Dermis microvascular lymphatic vessel endothelial cell (primary cell): ENCODE measurements at regions not wholly inside any gene's neighbourhood (a gene's known extent, or its start where the extent isn't known, plus 50 kb on each side); places are given as distances from the start of the nearest gene placed in this dataset.
"Not testable (repeated sequence)": the region's sequence is repeated elsewhere in the genome, so short reads cannot be mapped to it uniquely, and the experiment has no call there.

Source experiments
- DNase-seq, 2 donors: peaks; one replicate each; pipeline versions ENCODE4 v3.0.0 to v3.0.0-alpha.2; 2010; ENCODE audit warnings: low read depth in 2 of 2

DNA sequence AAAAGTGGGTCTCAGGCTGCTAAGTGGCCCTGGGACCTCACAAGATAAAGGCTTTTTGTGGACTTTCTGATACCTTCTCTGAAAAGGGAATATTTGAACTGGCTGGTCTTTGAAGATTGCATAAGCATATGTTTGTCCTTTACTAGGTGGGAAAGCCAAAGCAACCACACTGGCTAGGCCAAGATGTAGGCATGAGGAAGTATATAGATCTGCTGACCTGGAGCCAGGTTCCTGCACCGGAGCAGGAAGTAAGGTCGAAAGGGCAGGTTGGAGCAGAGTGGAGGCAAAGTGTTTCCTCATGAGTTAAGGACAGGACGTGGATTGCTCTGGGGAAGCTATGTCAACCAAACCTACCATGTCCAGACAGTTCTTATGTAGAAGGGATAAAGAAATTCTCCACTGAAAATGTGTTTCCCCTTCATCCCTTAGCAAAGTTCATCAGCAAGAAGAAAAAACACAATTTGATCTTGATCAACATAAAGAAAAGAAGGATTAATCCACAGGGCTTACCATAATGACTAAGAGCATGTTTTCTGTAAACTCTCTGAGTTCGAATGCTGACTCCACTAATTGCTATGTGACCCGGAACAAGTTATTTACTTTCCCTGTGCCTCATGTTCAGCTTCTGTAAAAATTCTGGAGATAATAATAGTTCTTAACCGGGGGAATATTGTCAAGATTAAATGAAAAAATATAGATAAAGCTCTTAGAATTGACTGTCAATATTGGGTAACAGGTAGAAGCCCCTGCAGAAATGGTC lies 156.1 kb upstream of the SRD5A2 start:
- no peak for DNase-seq

- no peak for DNase-seq
These were observed 155.0 kb upstream of the SRD5A2 start for GRCh38 chr2:31735716-31736115.

DNA sequence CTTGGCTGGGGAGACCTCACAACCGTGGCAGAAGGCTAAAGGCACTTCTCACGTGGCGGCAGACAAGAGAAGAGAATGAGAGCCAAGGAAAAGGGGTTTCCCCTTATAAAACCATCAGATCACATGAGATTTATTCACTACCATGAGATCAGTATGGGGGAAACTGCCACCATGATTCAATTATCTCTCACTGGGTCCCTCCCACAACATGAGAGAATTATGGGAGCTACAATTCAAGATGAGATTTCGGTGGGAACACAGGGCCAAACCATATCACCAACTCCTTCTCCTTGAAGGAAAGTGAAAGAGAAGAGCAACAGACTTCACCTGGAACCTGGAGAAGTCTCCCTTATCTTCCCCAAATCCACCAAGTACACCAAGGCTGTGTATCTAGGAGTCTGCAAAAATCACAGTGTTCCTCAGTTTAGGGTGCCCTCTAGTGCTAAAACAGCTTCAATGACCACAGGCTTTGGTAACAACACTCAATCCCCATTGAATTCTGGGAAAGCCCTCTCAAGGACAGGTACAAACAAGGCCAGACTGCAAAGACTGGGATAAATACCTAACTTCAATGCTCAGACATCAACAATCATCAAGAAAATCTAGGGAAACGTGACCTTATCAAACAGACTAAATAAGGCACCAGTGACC lies 148.8 kb upstream of the SRD5A2 start:
- peak in 1 of 2 donors; percentile 20 for DNase-seq

DNA sequence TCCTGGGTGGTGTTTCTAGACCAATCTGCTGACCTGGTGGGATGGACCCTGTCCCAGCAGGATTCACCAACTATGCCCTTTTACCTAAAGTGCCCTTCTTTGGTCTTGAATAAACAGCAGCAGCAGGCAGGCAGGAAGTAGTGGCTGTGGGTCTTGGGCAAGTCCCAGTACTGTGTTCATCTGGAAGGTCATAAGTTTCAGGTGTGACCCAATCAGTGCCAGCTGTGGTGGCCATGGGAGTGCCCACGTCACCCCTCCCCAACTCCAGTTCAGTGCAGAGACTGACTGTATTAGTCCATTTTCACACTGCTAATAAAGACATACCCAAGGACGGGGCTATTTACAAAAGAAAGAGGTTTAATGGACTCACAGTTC lies 148.3 kb upstream of the SRD5A2 start:
- DNase-seq, result no peak

GRCh38 chr2:31728406-31729064 lies 147.8 kb upstream of the SRD5A2 start:
- no peak for DNase-seq

- DNase-seq, result no peak
These were observed 145.7 kb upstream of the SRD5A2 start for GRCh38 chr2:31726457-31726856.

- DNase-seq, result no peak
These were observed 144.7 kb upstream of the SRD5A2 start for GRCh38 chr2:31725444-31725843.

- no peak for DNase-seq
These were observed 131.0 kb upstream of the SRD5A2 start for GRCh38 chr2:31711737-31712136.

DNA sequence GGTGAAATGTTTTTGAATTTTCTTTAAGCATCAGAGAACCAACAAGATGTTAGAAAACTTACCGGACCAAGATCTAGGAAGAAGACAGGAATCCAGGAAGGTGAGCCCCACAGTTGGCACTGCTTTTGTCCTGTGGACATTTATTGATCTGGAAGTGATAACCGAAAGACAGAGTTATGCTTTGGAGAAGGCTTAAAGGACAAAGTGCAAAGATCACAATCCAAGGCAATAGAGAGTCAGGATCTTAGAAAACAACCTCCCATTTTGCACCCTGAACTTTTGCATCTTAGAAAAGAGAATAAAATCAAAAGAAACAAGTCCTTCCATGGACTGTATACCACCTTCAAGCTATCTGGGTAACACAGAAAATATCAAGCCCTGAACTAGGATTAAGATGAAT lies 129.4 kb upstream of the SRD5A2 start:
- DNase-seq, result no peak

DNA sequence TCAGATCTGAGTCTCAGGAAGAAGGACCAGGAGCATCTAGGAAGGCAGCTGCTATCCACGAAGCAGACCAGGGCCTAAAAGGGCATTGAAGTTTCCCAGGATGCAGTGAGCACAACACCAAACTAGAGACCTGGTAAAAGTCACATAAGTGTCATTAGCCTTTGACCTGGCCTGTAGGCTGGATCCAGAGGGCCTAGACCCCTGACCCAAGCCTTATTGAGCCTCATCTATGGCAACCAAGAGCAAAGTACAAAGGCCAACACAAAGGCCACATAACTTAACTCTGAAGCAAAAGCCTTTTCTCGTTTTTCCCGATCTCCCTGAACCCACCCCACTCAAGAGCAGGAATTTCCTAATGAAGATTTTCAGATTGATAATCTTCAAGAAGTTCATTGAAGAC lies 127.3 kb upstream of the SRD5A2 start:
- DNase-seq, result no peak

DNA sequence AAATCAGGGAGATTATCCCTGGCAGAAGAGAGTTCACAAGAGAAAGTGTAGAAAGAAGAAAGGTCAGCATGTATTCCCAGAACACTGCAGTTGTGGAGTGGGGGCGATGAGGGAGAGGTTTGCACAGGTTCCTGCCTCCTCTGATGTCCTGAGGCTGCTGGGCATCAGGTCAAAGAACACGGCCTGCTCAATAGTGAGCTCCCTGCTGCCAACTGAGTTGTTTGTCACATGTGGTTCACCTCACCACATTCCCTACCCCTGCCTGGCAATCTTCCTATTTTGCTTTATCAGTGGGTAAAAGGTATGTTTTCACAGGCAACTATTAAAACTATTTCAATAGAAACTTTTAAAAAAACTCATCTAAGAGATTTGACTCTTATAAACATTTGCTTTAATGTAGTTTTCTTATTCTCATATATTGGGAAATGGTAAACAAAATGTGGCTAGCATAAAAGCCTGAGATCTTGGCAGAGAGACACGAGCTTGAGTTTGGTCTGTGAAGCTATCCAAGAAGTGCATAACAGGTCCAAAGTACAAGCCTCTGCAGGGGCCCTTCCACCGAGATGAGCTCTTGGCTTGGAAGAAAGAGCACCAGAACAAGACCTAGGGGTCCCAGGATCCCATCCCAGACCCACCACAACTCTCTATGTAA lies 123.9 kb upstream of the SRD5A2 start:
- DNase-seq, result no peak

- no peak for DNase-seq
These were observed 122.5 kb upstream of the SRD5A2 start for GRCh38 chr2:31703253-31703652.

GRCh38 chr2:31698722-31699121 lies 118.0 kb upstream of the SRD5A2 start:
- no peak for DNase-seq

DNA sequence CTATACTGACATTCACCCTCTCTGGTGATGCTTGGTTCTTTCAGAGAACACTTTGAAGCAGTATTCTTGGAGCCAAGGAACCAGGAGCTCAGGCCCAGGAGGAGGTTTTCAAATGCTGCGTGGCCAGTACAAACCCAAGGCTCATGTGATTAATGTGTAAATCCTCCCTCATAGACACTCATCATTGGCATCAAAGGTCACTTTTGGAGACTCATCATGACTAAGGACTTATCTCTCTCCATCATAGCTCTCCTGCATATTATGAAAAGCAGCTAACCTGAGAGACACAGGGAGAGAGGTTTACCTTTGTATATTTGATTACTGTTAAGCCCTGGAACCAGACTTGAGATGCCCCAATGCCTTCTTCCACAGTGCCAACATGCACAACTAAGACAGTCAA lies 115.3 kb upstream of the SRD5A2 start:
- no peak for DNase-seq

DNA sequence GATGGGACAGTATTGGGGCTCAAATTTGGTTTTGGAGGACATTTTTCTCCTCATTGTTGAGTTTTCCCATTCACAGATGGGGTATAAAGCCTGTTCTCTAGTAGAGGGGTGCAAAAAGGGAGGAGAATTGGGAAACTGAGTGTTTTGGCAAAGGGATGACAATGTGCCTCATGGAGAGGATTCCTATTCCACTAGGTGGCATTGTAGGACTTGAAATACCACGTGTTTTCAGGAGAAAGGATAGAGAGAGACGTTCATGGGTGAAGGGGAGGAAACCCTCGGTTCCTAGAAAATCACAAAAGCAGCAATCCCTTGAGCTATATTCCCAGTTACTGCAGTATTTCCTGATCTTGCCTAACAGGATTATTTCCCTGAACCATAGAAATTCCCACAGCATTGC lies 113.7 kb upstream of the SRD5A2 start:
- DNase-seq, result peak in 1 of 2 donors; percentile 12

DNA sequence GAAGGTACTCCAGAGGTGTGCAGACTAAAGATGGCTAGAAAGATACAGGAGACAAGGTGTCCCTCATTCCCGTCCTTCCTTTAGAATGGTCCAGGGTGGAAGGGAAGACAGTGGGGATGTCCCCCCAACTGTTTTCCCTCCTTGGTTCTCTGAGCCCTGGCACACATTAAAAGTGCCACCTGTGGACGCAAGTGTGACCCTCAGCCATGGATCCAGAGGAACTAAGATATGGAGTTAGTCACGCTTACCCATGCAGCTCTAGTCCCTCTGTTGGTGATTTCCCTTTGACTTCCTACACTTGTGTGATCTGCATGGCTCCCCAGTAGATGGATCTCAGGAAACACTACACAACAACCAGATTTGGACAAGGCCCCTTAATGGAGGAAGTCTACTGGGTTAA lies 113.1 kb upstream of the SRD5A2 start:
- DNase-seq, result peak in 1 of 2 donors; percentile 28

- DNase-seq, result peak in 1 of 2 donors; percentile 28
These were observed 107.5 kb upstream of the SRD5A2 start for GRCh38 chr2:31688282-31688681.

- DNase-seq, result not testable (repeated sequence)
These were observed 102.8 kb upstream of the SRD5A2 start for GRCh38 chr2:31683506-31683905.

GRCh38 chr2:31675485-31675901 lies 94.8 kb upstream of the SRD5A2 start:
- DNase-seq, result peak in 1 of 2 donors; percentile 2

DNA sequence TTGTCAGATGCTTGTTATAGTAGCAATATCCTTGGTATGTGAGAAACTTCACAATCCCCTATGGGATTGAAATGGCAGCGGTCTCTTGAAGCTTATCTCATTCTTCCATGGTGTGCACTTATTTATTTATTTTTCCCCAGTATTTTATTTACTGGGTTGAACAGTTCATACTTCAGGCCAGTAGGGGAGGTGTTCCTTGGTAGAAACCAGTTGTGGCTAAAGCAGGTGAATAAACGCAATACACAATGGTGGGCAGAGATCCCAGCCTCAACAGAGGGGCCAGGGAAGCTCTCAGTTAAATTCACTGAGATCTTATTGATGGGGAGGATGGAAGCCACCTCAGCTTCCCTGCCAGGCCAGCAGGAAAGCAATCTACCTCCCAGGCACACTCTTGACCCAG lies 93.7 kb upstream of the SRD5A2 start:
- DNase-seq, result no peak

DNA sequence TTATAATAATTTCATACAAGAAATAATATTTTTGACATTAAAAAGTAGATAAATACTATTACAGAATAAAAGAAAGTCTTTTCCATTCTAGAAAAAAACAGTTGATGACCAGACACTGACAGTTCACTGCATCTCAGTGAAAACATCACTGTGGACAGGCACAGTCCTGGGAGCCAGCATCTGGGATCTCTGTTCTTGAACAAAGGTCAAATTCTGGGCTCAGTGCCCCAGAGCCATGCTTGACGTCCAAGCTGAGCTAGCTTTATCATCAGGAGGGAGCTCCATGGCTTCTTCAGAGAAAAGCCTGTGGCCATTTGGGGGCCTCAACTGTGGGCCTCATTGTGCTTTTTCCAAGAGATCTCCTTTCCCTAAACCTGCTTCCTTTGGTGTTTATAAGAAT lies 86.1 kb upstream of the SRD5A2 start:
- DNase-seq, result no peak
